Esophagus squamous epithelium (tissue), 4 donors: ENCODE measurements at regions not wholly inside any gene's neighbourhood (a gene's known extent, or its start where the extent isn't known, plus 50 kb on each side); places are given as distances from the start of the nearest gene placed in this dataset.

ENCODE experiments used
- POLR2A ChIP-seq, 4 donors: fragments of 450-650 bp; IDR thresholded peaks; one replicate each; pipeline ENCODE4 v1.6.1; 2017; ENCODE audit warnings: antibody characterized with exemption in 4 of 4, mild to moderate bottlenecking in 4 of 4, moderate library complexity in 3 of 4
- TF ChIP-seq, protein P1 (sequence below), 6 experiments: fragments of 450-650 bp in 4 of 6; fragments of 200-600 bp in 2 of 6; sonication (generic) in 2 of 6; IDR thresholded peaks; one replicate each; pipeline ENCODE4 v1.5.1; 2016 to 2019; ENCODE audit warnings: antibody characterized with exemption in 6 of 6, mild to moderate bottlenecking in 4 of 6, moderate library complexity in 4 of 6

DNA sequence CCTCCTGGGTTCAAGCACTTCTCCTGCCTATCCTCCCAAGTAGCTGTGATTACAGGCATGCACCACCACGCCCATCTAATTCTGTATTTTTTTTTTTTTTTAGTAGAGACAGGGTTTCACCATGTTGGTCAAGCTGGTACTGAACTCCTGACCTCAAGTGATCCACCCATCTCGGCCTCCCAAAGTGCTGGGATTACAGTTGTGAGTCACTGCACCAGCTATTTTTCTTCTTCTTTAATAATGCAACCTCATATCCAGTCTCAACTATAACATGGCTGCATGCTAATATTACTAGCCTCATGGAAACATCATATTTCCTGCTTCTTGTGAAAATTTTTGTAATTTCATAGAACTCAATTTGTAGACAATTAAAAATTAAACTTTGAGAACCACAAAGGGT lies 706.5 kb downstream of the KCTD8 start:
- TF ChIP-seq, protein P1, sequence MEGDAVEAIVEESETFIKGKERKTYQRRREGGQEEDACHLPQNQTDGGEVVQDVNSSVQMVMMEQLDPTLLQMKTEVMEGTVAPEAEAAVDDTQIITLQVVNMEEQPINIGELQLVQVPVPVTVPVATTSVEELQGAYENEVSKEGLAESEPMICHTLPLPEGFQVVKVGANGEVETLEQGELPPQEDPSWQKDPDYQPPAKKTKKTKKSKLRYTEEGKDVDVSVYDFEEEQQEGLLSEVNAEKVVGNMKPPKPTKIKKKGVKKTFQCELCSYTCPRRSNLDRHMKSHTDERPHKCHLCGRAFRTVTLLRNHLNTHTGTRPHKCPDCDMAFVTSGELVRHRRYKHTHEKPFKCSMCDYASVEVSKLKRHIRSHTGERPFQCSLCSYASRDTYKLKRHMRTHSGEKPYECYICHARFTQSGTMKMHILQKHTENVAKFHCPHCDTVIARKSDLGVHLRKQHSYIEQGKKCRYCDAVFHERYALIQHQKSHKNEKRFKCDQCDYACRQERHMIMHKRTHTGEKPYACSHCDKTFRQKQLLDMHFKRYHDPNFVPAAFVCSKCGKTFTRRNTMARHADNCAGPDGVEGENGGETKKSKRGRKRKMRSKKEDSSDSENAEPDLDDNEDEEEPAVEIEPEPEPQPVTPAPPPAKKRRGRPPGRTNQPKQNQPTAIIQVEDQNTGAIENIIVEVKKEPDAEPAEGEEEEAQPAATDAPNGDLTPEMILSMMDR (IDR thresholded peaks at IDR 0.05): no peak
- TF ChIP-seq POLR2A (IDR thresholded peaks at IDR 0.05): no peak
